K562 (cell line): ENCODE measurements at regions not wholly inside any gene's neighbourhood (a gene's known extent, or its start where the extent isn't known, plus 50 kb on each side); places are given as distances from the start of the nearest gene placed in this dataset.

ENCODE experiments used
- EGR1 ChIP-seq: fragments of 450-650 bp; conservative IDR thresholded peaks from 2 replicates; pipeline ENCODE4 v1.6.1; 2017; ENCODE audit warnings: mild to moderate bottlenecking
- JUND ChIP-seq, 2 experiments: IDR thresholded peaks; 2 replicates in 1 of 2; 3 replicates in 1 of 2; pipeline ENCODE4 v1.6.1; 2011; ENCODE audit warnings: borderline replicate concordance in 2 of 2, low read depth in 2 of 2, low read length in 2 of 2, improper control_type of control experiment in 1 of 2, missing biosample characterization in 1 of 2, missing genetic modification characterization in 1 of 2, missing genetic modification reagents in 1 of 2
- NFYB ChIP-seq: IDR thresholded peaks from 2 replicates; pipeline ENCODE4 v1.6.1; 2011; ENCODE audit warnings: mild to moderate bottlenecking, moderate library complexity; ENCODE audit not compliant: insufficient read length; ENCODE audit errors: extremely low read depth
- PPARD ChIP-seq: fragments of 250-450 bp; sonication (Bioruptor Pico); IDR thresholded peaks from 2 replicates; pipeline ENCODE4 v1.8.0; 2022; ENCODE audit warnings: inconsistent platforms, mild to moderate bottlenecking, moderate library complexity
- SIX5 ChIP-seq, 2 experiments: IDR thresholded peaks; 2 replicates each; pipeline ENCODE4 v1.6.1; 2011; ENCODE audit warnings: low read length in 2 of 2, borderline replicate concordance in 1 of 2, low read depth in 1 of 2, mild to moderate bottlenecking in 1 of 2, moderate library complexity in 1 of 2; ENCODE audit not compliant: insufficient read depth in 1 of 2
- ZNF57 ChIP-seq: fragments of 450-650 bp; formaldehyde crosslinking; IDR thresholded peaks from 2 replicates; pipeline ENCODE4 v1.4.0; 2020; ENCODE audit warnings: mild to moderate bottlenecking, moderate library complexity
- TF ChIP-seq, protein P1 (sequence below): sonication (generic); formaldehyde crosslinking; IDR thresholded peaks from 2 replicates; pipeline ENCODE4 v1.8.0; 2023; ENCODE audit warnings: mild to moderate bottlenecking, missing genetic modification reagents

DNA sequence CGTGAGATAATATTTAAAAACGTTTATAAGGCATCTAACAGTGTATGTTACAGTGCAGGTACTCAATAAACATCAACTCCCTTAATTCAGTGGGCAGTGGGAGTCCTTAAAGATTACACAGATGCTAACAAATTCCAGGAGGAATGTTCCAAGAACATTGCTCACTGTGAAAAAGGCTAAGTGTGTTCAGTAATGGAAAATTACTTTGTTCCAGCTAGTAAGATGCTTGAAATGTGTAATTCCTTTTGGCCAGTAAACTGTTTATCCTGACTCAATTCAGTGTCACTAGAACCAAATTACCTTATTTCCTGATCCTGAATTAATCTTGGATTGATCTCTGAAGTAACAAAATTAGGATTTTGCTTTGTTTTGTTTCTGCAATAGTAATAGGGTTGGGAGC lies 54.2 kb upstream of the SEMA6D start:
- TF ChIP-seq JUND (IDR thresholded peaks at IDR 0.05; ENCODE audit: borderline replicate concordance, low read depth, low read length), result no peak
- no peak for TF ChIP-seq JUND (tag; IDR thresholded peaks at IDR 0.05; ENCODE audit: borderline replicate concordance, low read depth, low read length)
- TF ChIP-seq NFYB, result no peak
- no peak for TF ChIP-seq PPARD (CRISPR knock-in tag)
- TF ChIP-seq EGR1, result no peak
- no peak for TF ChIP-seq SIX5 (IDR thresholded peaks at IDR 0.05; ENCODE audit: borderline replicate concordance in 1 of 2, insufficient read depth in 1 of 2, low read depth in 1 of 2, low read length in 2 of 2)
- no peak for TF ChIP-seq ZNF57
- TF ChIP-seq, protein P1, sequence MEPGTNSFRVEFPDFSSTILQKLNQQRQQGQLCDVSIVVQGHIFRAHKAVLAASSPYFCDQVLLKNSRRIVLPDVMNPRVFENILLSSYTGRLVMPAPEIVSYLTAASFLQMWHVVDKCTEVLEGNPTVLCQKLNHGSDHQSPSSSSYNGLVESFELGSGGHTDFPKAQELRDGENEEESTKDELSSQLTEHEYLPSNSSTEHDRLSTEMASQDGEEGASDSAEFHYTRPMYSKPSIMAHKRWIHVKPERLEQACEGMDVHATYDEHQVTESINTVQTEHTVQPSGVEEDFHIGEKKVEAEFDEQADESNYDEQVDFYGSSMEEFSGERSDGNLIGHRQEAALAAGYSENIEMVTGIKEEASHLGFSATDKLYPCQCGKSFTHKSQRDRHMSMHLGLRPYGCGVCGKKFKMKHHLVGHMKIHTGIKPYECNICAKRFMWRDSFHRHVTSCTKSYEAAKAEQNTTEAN (CRISPR knock-in tag), result no peak
